Spleen (tissue), 11 donors: ENCODE measurements at regions not wholly inside any gene's neighbourhood (a gene's known extent, or its start where the extent isn't known, plus 50 kb on each side); places are given as distances from the start of the nearest gene placed in this dataset.

Experiments used
- DNase-seq: peaks from one replicate; pipeline ENCODE4 v3.0.0-alpha.2; 2020
- H3K27ac ChIP-seq, 8 donors: fragments of 200-600 bp; sonication (generic) in 7 of 8; 1 replicate in 4 of 8; 2 replicates in 4 of 8; pipeline versions ENCODE4 v1.5.0 to v1.8.0; 2016 to 2021; ENCODE audit warnings: inconsistent platforms in 4 of 8, mild to moderate bottlenecking in 4 of 8, moderate library complexity in 1 of 8
- H3K27me3 ChIP-seq, 7 donors: fragments of 200-600 bp; sonication (generic) in 6 of 7; replicated peaks in 1 of 7; 1 replicate in 4 of 7; 2 replicates in 3 of 7; pipeline versions ENCODE4 v1.5.0 to v1.8.0; 2016 to 2021; ENCODE audit warnings: inconsistent platforms in 3 of 7, mild to moderate bottlenecking in 1 of 7
- H3K36me3 ChIP-seq, 6 donors: fragments of 200-600 bp; sonication (generic) in 5 of 6; 1 replicate in 4 of 6; 2 replicates in 2 of 6; pipeline versions ENCODE4 v1.5.0 to v1.8.0; 2016 to 2021; ENCODE audit warnings: inconsistent platforms in 2 of 6
- H3K4me1 ChIP-seq, 6 donors: fragments of 200-600 bp; sonication (generic) in 5 of 6; 1 replicate in 3 of 6; 2 replicates in 3 of 6; pipeline versions ENCODE4 v1.5.0 to v1.8.0; 2016 to 2021; ENCODE audit warnings: inconsistent platforms in 3 of 6
- H3K4me3 ChIP-seq, 8 donors: fragments of 200-600 bp; sonication (generic) in 7 of 8; 1 replicate in 4 of 8; 2 replicates in 4 of 8; pipeline versions ENCODE4 v1.5.0 to v1.8.0; 2016 to 2021; ENCODE audit warnings: inconsistent platforms in 4 of 8, mild to moderate bottlenecking in 4 of 8, moderate library complexity in 2 of 8
- H3K9me3 ChIP-seq, 8 donors: fragments of 200-600 bp; sonication (generic) in 7 of 8; 1 replicate in 4 of 8; 2 replicates in 4 of 8; pipeline versions ENCODE4 v1.5.0 to v1.8.0; 2016 to 2021; ENCODE audit warnings: inconsistent platforms in 4 of 8
- POLR2A ChIP-seq, 3 donors: fragments of 450-650 bp; IDR thresholded peaks; one replicate each; pipeline ENCODE4 v1.5.1; 2017; ENCODE audit warnings: antibody characterized with exemption in 3 of 3, mild to moderate bottlenecking in 1 of 3
- POLR2AphosphoS5 ChIP-seq, 3 donors: sonication (generic); formaldehyde crosslinking; IDR thresholded peaks; one replicate each; pipeline ENCODE4 v1.5.1; 2017; ENCODE audit warnings: antibody characterized with exemption in 3 of 3
- WGBS, 5 donors: extraction: QIAGEN DNeasy Blood & Tissue Kit in 3 of 5; methylation state at CpG; one replicate each; pipeline versions ENCODE4 v1.1.5 to v1.1.7; 2013 to 2018; 5-methylcytosine and 5-hydroxymethylcytosine counted together
- intact Hi-C: fragments of 100-400 bp; cut with DNase I; formaldehyde crosslinking; loops from one replicate; pipeline ENCODE4 v1.15.0; 2023; ENCODE audit warnings: low total_unique reads
- TF ChIP-seq, protein P1 (sequence below), 11 experiments: fragments of 200-600 bp in 7 of 11; fragments of 450-650 bp in 4 of 11; sonication (generic) in 4 of 11; IDR thresholded peaks in 8 of 11; conservative IDR thresholded peaks in 3 of 11; 1 replicate in 7 of 11; 2 replicates in 4 of 11; pipeline versions ENCODE4 v1.4.0 to v1.8.0; 2016 to 2021; ENCODE audit warnings: antibody characterized with exemption in 11 of 11, inconsistent platforms in 4 of 11, mild to moderate bottlenecking in 1 of 11
- donor health status: healthy with polysubstance abuse.
- donor health status: DM: no; HTN: no; CAD: no; lungs with moderate emphysema.
- donor health status: DM: no; HTN: no; CAD: no.
- donor health status: Bipolar disorder and iron deficiency.
- donor health status: healthy.
- donor health status: DM: no; HTN: no; CAD: no.
- donor health status: DM: yes; HTN: yes; CAD: no.

DNA sequence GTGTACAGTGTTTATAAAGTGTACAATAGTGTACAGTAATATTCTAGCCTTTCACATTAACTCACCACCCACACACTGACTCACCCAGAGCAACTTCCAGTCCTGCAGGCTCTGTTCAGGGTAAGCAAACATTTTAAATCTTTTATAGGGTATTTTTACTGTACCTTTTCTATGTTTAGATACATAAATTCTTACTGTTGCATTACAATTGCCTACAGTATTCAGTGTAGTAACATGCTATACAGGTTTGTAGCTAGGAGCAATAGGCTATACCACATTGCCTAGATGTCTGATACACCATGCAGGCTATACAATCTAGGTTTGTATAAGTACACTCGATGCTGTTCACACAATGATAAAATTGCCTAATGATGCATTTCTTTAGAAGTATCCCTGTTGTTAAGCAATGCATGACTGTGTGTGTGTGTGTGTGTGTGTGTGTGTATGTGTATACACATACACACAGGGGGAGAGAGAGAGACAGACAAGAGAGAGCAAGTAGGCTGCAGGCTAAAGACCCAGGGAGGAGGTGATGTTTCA lies 72.5 kb upstream of the PRR23C start:
- intact Hi-C loops, result no loop called here
- Histone ChIP-seq H3K27me3 (peaks cover 0 to 2% (median 0%) of the 10 kb centered on the region in 7 donors), H3K4me3 (no peak overlapping the region), H3K36me3 (no peaks in the 10 kb centered on the region), H3K27ac (no peak overlapping the region), H3K4me1 (peaks cover 0 to 6% (median under 1%) of the 10 kb centered on the region in 6 donors), H3K9me3 (no peaks in the 10 kb centered on the region)
- no peak for DNase-seq
- no peak for TF ChIP-seq POLR2AphosphoS5 (IDR thresholded peaks at IDR 0.05)
- TF ChIP-seq POLR2A (IDR thresholded peaks at IDR 0.05), result no peak
- TF ChIP-seq, protein P1, sequence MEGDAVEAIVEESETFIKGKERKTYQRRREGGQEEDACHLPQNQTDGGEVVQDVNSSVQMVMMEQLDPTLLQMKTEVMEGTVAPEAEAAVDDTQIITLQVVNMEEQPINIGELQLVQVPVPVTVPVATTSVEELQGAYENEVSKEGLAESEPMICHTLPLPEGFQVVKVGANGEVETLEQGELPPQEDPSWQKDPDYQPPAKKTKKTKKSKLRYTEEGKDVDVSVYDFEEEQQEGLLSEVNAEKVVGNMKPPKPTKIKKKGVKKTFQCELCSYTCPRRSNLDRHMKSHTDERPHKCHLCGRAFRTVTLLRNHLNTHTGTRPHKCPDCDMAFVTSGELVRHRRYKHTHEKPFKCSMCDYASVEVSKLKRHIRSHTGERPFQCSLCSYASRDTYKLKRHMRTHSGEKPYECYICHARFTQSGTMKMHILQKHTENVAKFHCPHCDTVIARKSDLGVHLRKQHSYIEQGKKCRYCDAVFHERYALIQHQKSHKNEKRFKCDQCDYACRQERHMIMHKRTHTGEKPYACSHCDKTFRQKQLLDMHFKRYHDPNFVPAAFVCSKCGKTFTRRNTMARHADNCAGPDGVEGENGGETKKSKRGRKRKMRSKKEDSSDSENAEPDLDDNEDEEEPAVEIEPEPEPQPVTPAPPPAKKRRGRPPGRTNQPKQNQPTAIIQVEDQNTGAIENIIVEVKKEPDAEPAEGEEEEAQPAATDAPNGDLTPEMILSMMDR (IDR thresholded peaks at IDR 0.05 in 8 of 11, conservative IDR thresholded peaks at IDR 0.05 in 3 of 11), result no peak
- WGBS, 5 donors, result 60 to 88% (median 81%) methylated on average over 1 of the region's 1 CpG

DNA sequence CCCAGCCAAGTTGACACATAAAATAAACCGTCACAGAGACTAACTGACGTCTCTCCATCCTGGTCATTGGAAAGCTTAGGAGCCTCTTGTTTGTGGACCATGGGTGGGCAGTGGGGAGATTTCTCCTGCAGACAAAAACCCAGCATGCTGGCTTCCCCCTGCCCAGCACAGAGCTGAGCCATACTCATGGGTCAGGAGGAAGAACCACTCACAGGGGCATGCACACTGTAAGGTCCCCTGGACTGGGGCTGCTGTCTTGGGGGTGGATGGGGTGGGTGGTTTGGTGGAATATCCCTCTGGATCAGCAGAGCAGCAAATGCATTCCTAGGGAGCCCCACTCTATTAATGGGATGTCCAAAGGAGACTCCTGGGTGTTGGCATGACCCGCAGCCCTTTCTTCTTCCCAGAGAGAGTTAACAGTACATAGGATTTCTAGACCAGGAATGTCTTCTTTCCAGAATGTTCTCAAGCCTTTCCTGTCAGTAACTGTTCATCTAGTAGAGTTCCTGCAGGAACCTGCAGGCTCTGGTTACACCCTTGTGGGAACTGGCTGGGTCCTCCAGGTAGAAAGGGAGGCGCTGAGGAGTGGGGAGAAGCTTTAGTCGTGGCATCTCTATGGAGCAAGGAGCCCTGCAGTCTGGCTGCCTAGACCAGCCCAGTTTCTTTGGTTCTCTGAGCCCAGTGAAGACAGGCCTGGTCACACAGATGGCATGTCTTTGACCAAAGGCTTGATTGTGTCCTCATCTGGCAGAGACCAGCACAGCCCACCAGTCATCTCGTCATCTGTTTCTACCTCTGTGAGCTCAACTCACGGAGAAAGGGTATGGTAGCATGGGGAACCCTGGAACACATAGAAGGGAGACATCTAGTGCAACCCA lies 73.4 kb upstream of the PRR23C start:
- Histone ChIP-seq H3K27ac (no peak overlapping the region), H3K4me1 (peaks cover 0 to 6% (median 0%) of the 10 kb centered on the region in 6 donors), H3K9me3 (no peaks in the 10 kb centered on the region), H3K27me3 (no peaks in the 10 kb centered on the region), H3K36me3 (no peaks in the 10 kb centered on the region), H3K4me3 (no peak overlapping the region)
- 91 to 99% (median 95%) methylated on average over 5 to 7 of the region's 7 CpGs for WGBS, 5 donors
- intact Hi-C loops, result no loop called here
- no peak for DNase-seq
- TF ChIP-seq, protein P1 (IDR thresholded peaks at IDR 0.05 in 8 of 11, conservative IDR thresholded peaks at IDR 0.05 in 3 of 11), result no peak
- TF ChIP-seq POLR2AphosphoS5 (IDR thresholded peaks at IDR 0.05) (no peak), POLR2A (IDR thresholded peaks at IDR 0.05) (no peak)

DNA sequence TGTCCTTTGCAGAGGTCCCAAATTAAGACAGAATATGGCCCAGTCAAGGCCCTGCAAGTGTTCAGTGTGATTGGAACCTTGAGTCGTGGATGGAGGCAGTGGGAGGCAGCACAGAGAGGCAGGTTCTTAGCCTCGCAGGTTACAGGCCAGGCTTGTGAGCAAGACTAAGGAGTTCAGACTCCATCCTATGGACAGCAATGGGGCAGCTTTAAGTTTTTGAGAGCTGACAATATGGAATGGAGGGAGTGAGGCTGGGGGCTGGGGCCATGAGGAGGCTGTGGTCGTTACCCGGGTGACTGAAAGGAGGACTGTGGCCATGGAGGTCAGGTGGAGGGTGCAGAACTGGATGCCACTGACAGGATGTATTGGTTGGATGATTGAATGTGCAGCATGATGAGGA lies 74.1 kb upstream of the PRR23C start:
- no peaks in the 10 kb centered on the region for H3K27me3 ChIP-seq
- no peak overlapping the region for H3K27ac ChIP-seq
- no peak for DNase-seq
- H3K4me1 ChIP-seq, result peaks cover 0 to 6% (median 0%) of the 10 kb centered on the region in 6 donors
- WGBS, 5 donors, result 83 to 94% (median 88%) methylated on average over 4 of the region's 4 CpGs
- H3K36me3 ChIP-seq, result no peaks in the 10 kb centered on the region
- no peak overlapping the region for H3K4me3 ChIP-seq
- no peak for TF ChIP-seq POLR2AphosphoS5 (IDR thresholded peaks at IDR 0.05)
- TF ChIP-seq, protein P1 (IDR thresholded peaks at IDR 0.05 in 8 of 11, conservative IDR thresholded peaks at IDR 0.05 in 3 of 11), result no peak
- TF ChIP-seq POLR2A (IDR thresholded peaks at IDR 0.05), result no peak
- H3K9me3 ChIP-seq, result no peaks in the 10 kb centered on the region
- intact Hi-C loops, result no loop called here

DNA sequence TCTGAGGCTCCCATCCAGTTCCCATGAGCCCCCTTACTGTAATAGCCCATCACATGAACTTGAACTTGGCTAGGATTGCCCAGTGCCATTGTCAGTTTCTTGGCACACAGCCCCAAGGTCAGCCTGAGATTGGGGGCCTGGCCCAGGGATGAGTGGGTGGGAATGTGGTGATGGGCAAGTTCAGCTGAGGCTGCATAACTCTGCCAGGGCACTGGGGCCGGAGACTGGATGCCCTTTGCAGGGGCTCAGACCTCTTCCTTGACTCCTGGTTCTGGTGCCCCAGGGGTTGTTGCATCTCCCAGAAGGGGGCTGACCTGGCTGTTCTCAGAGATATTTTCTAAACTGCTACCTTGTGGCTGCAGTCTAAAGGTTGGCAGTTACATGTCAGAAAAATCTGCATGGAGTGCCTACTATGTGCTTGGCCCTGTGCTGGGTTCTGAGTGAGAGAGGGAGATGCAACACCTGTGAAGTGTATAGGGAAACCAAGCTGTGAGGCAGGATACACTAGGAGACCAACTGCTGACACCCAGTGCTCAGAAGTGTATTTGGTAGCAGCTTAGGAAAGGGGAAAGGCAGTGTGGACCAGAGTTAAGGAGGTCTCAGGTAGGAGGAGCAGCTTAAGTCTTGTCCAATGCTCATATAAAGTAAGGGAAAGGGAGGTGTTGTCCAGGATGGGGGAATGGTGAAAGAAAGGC lies 74.8 kb upstream of the PRR23C start:
- H3K27me3 ChIP-seq, result no peaks in the 10 kb centered on the region
- H3K4me1 ChIP-seq, result peaks cover 0 to 6% (median 0%) of the 10 kb centered on the region in 6 donors
- no peaks in the 10 kb centered on the region for H3K9me3 ChIP-seq
- intact Hi-C loops, result no loop called here
- no peak overlapping the region for H3K27ac ChIP-seq
- TF ChIP-seq POLR2AphosphoS5 (IDR thresholded peaks at IDR 0.05), result no peak
- TF ChIP-seq POLR2A (IDR thresholded peaks at IDR 0.05), result no peak
- TF ChIP-seq, protein P1 (IDR thresholded peaks at IDR 0.05 in 8 of 11, conservative IDR thresholded peaks at IDR 0.05 in 3 of 11), result no peak
- H3K36me3 ChIP-seq, result no peaks in the 10 kb centered on the region
- 67 to 90% (median 80%) methylated on average over 1 of the region's 1 CpG for WGBS, 5 donors
- no peak for DNase-seq
- no peak overlapping the region for H3K4me3 ChIP-seq
